NCI-H748 (cell line): ENCODE measurements at regions not wholly inside any gene's neighbourhood (a gene's known extent, or its start where the extent isn't known, plus 50 kb on each side); places are given as distances from the start of the nearest gene placed in this dataset.
A peak's percentile ranks its signal among the peaks of the same experiment; 100 is the strongest.

ENCODE experiments used
- DNase-seq: peaks from one replicate; lab custom pipeline; 2025; ENCODE audit not compliant: unreplicated experiment; lab: John Stamatoyannopoulos, UW

DNA sequence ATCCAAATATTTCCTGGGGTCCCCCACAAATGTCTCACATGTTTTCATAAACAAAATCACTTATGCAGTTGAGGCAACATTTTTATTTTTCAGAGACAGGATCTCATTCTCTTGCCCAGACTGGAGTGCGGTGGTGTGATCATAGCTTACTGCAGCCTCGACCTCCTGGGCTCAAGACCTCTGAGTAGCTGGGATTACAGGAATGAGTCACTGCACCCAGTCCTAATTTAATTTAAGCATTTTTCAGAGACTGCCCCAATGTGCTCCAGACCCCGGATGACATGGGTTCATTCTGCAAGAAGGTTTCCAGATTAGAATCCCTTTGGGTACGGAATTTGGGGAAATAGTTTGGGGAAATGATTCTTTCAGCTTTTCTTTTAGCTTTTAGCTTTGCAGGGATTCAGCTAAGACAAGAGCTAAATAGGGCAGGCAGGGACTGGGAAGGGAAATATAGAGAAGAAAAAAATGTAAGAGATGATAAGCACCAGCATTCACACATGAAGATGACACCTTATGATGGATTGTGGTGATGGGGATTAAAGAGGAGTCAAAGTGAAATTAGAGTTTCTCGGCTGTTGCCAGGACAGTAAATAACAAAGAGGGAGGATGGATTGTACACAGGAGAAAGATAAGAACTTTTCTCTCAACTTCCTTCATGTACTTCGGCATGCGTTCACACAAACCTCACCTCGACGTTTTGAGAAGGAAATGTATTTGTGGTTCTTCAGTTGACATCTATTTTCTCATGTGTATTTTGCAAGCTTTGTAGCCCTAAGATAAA lies 169.4 kb upstream of the TAB2 start:
- DNase-seq = no peak

DNA sequence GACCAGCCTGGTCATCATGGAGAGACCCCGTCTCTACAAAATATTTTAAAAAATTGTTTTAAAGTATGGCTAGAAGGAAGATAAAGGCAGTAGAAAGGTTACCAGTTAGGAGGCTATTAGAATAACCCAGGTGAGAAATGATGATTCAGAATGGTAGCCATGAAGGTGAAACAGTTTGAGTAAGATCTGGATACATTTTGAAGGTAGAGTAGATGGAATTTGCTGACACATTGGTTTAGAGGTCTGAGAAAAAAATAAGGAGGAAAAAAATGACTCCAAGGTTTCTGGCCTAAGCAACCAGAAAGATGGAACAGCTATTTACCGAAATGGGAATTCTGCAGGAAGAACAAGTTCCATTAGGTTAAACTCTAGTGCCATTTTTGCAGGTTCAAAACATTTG lies 167.9 kb upstream of the TAB2 start:
- DNase-seq = no peak

DNA sequence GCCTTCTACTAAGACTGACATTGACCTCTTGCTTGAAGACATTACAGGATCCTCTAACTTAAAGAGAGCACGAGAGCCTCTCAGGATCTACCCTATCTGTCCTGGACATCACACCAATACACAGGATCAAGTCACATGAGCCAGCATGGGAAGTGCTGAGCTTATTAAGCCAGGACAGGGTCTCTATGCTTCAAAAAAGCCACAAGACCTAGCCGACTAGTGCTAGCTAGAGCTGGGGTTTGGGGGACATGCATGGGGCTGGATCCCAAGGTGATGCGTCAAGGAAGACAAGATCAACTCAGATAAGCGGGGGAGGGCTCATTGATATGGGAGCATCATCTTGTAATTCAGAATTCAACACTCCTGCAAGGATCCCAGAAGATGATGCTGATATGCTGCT lies 167.2 kb upstream of the TAB2 start:
- DNase-seq = no peak

DNA sequence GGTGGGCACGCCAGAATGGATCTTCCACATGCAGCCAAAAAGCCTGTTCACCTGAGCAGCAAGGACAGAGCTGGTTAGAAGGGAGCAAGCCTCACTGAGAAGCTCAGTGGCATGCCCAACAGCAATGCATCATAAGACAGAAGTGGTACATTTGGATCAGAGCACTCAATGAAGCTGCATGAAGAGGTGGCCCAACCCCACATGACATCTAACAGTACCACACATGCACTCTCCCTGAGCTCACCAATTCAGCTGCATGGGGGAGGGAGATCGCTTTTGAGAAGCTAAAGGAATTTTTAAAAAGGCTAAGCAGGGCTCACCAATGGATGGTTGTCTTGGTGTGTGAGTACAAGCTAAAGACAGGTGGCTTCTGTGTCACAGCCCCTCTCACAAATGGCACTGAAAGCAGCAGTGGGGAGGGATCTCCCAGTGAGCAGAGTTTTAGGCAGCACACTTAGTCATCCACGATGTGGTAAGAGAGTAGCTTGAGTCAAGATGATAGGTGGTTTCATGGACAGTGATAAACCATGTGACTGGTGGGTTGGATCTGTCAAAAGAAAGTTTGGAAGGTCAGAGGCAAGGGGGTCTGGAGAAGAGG lies 166.6 kb upstream of the TAB2 start:
- DNase-seq = no peak

DNA sequence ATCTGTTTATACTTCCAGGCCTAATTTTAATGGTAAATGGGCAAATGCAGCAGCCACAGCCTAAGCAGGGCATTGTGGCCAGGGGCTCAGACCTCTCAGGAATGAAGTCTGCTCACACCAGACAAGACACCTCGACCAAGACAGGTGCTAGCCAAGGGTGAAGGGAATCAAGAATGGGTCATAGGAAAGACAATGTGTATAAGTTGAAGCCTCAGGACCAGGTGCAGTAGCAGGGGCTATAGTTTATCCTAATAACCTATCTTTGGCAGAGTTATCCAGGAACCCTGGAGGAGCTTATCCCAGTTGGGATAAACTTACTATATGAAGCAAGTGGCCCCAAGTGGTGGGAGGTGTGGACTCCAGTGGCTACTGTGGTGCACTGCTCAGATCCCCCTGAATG lies 165.0 kb upstream of the TAB2 start:
- DNase-seq = no peak

- no peak for DNase-seq
These were observed 164.4 kb upstream of the TAB2 start for GRCh38 chr6:149153100-149153499.

- DNase-seq = no peak
These were observed 163.8 kb upstream of the TAB2 start for GRCh38 chr6:149153693-149154092.

DNA sequence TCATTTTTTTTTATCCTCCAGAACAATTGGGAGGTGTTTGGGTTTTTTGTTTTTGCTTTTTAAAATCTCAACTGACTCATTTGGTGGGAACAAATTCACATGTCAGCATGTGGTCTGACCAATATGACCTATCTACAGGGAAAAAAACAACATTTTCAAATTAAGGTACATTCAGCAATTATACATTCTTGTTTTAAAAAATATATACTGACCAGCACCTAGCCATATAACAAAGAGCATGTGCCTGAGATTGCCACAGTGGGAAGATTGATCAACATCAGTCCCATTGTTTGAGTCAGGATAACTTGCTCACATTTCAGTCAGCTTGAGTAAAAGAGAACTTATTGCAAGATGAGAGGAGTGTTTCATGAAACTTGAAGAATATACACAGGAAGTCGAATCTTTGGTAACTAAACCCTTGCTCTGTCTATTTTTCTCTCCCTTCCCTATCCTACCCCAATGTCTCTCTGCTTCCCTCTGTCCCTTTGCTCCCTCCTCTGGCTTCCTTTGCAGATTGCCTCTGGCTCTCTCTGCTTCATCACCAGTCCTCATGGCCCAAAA lies 163.2 kb upstream of the TAB2 start:
- DNase-seq = no peak

DNA sequence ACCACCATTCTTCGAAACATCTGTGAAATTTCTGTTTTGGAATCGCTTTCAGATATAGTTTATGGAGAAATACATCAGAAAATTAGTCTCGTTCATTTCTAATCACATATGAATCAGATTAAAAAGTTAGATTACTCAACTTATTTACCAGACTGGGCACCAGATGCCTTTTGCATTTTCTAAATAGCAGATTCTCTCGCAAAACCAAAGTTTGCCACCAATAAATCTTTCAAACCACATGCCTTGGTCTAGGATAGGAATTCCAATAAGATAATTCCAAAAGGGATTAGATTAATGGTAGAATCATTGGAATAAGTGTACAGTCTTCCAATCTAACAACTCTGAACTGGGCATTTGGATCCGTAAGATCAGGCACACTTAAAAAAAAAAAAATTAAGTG lies 160.4 kb upstream of the TAB2 start:
- DNase-seq = no peak

- DNase-seq = no peak
These were observed 159.4 kb upstream of the TAB2 start for GRCh38 chr6:149158076-149158475.

- DNase-seq = no peak
These were observed 156.6 kb upstream of the TAB2 start for GRCh38 chr6:149160943-149161342.

GRCh38 chr6:149162924-149163323 lies 154.6 kb upstream of the TAB2 start:
- no peak for DNase-seq

DNA sequence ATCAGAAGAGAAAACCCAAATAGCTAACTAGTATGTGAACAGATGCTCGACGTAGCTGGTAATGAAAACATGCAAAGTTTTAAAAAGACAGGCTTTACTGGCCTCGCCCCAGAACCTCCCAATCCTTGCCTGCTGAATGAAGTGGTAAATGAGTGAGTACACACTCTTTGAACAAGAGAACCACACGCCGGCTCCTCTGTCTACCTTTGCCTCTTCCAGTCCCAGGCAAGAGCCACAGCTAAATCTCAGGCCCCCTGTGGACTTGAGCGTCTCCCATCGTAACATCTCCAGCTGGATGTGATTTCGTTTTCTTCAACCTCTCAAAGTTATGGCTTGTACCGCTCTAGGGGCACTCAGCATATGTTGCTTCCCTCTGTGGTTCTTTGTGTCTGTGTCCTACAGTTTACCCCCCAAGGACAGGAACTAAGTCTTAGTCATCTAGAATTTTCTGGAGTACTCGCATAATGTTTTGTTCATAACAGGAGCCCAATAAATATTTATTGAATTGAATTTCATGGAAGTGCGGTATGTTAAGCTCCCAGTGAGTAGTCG lies 153.2 kb upstream of the TAB2 start:
- DNase-seq = no peak

DNA sequence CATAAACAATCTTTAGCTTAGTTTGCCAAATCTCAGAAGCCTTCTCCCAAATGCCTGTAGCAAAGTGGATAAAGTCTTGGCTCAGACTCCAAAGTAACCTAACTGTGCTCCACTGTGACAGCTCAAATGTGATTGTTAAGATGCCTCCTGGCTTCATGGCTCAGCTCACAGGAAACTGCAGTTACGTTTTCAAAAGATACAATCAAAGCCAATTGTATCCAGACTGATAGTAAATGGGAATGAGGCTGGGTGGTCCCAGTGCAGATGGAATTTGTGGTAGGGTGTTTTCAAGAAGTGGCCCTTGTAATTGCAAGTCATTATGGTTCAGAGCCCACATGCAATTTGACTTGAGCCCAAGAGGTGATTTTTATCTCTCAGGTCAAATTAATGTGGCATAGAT lies 151.2 kb upstream of the TAB2 start:
- DNase-seq = no peak

- no peak for DNase-seq
These were observed 150.8 kb upstream of the TAB2 start for GRCh38 chr6:149166747-149167146.

- no peak for DNase-seq
These were observed 148.5 kb upstream of the TAB2 start for GRCh38 chr6:149168968-149169367.

- DNase-seq = no peak
These were observed 147.6 kb upstream of the TAB2 start for GRCh38 chr6:149169761-149170511.

DNA sequence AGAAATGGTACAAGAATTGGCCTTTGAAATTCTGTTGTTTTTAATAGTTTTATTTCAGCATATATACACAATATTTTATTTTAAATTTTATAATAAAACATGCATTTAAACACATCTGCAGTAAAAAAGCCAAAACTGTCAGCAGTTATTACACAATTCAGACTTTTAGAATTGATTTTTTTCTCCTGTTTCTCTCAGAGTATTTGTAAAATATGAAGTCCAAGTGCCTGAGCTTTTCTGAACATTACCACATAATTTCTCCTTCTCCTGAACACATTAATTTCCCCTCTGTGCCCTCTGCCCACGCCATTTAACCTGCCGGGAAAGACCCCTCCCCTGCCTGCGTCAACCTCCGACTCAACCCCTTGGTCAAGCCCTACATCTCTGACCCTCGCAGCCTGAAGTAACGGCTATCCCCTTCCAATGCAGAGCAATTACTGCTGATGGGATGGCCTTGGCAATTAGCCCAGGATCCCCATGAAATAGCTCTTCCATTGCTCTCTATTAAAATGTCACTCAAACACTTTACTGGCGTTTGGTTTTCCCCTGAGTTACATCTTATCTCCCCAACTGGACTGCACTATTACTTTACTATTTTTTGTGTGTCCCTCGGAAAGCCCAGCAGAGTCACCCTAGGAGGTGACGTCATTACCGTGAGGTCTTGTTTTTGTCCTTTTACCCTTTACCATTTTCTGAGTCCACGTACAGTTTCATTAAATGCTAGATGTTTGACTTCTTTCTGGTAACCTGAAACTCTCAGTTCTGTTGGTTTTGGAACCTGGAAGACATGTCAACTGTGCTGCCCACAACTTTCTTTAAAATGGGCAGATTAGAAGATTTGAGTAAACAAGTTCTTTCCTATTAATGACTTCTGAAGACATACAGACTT lies 146.7 kb upstream of the TAB2 start:
- DNase-seq = peak; percentile 93

- DNase-seq = no peak
These were observed 144.3 kb upstream of the TAB2 start for GRCh38 chr6:149173222-149173621.

GRCh38 chr6:149174962-149175361 lies 142.6 kb upstream of the TAB2 start:
- DNase-seq = no peak
